Gastroesophageal sphincter (tissue), 3 donors: ENCODE measurements at regions not wholly inside any gene's neighbourhood (a gene's known extent, or its start where the extent isn't known, plus 50 kb on each side); places are given as distances from the start of the nearest gene placed in this dataset.

Source experiments
- CTCF ChIP-seq, 4 experiments: fragments of 200-600 bp in 2 of 4; fragments of 450-650 bp in 2 of 4; sonication (generic) in 1 of 4; IDR thresholded peaks; one replicate each; pipeline ENCODE4 v1.5.1; 2017 to 2019; ENCODE audit warnings: antibody characterized with exemption in 4 of 4, mild to moderate bottlenecking in 2 of 4, moderate library complexity in 2 of 4
- EP300 ChIP-seq: sonication (generic); formaldehyde crosslinking; IDR thresholded peaks from one replicate; pipeline ENCODE4 v1.6.1; 2017; ENCODE audit warnings: antibody characterized with exemption, mild to moderate bottlenecking
- POLR2A ChIP-seq, 2 donors: fragments of 450-650 bp; IDR thresholded peaks; one replicate each; pipeline ENCODE4 v1.6.1; 2017; ENCODE audit warnings: antibody characterized with exemption in 2 of 2, mild to moderate bottlenecking in 2 of 2, moderate library complexity in 1 of 2
- POLR2AphosphoS5 ChIP-seq: sonication (generic); formaldehyde crosslinking; IDR thresholded peaks from one replicate; pipeline ENCODE4 v1.6.1; 2017; ENCODE audit warnings: antibody characterized with exemption

GRCh38 chr9:121556082-121556481 lies 56.4 kb upstream of the GGTA1 start:
- TF ChIP-seq CTCF (IDR thresholded peaks at IDR 0.05) (no peak), POLR2A (IDR thresholded peaks at IDR 0.05) (no peak), EP300 (no peak), POLR2AphosphoS5 (no peak)
